Pulmonary artery endothelial cell (primary cell): ENCODE measurements at regions not wholly inside any gene's neighbourhood (a gene's known extent, or its start where the extent isn't known, plus 50 kb on each side); places are given as distances from the start of the nearest gene placed in this dataset.

Experiments
- DNase-seq: peaks from one replicate; pipeline ENCODE4 v3.0.0-alpha.2; 2011; ENCODE audit warnings: low read depth, low spot score

DNA sequence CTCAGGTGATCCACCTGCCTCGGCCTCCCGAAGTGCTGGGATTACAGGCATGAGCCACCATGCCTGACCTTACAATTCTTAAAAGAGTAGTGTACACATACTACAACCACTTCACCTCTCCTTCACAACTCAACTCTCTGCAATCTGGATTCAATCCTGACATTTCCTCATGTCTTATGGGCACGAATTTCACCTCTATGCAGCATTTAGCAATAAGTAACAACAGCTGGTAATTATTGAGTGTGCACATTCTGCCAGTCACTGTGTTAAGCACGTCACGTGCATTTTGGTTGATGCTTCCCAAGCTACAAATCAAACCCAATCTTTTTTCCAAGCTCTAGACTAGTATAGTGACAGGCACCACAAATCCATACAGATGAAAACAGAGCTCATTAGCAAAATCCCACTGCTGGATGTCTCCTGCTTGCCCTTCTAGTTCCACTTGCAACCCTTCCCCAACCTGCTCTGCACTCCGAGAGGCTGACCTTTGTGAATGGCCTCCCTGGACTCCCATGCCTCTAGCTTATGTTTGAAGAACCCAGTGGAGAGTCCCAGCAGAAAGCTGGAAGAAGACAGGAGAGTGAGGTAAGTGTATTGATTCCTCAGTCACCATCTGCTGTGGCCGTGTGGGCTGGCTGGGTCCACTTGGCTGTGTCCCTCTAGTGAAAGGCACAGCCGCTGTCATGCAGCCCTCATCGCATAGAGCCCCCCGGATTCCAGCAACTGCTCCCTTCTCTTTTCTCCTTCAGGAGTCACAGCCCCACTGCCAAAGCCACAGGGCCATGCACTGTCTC lies 176.5 kb downstream of the MEX3B start:
- DNase-seq: no peak

DNA sequence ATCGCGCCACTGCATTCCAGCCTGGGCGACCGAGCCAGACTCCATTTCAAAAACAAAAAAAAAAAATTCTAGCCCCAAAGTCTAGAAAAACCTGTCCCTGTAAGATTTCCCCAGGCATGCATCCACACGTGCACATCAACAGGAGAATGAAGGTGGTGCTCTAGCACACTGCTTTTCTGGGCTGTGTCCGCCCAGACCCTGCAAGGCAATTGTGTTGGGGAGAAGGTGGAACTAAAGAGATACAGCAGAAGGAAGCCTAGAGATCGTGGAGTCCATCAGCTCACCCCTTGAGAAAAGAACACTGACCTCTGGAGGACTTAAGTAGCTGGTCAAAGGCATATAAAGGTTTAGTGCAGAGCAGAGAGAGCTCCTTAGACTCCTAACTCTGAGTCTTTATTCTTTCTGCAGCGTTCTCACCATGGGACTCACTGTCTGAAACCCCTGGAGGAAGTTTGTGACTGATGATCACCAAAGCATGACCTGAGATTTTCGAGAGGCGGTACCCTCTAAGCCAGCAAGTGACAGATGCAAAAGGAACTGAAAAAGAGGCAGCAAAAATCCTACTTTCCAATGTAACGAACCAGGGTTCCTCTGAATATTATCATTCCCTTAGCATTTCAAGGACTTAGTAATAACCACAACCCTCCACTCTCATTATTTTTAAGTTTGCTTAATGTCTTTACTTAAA lies 179.8 kb downstream of the MEX3B start:
- no peak for DNase-seq

DNA sequence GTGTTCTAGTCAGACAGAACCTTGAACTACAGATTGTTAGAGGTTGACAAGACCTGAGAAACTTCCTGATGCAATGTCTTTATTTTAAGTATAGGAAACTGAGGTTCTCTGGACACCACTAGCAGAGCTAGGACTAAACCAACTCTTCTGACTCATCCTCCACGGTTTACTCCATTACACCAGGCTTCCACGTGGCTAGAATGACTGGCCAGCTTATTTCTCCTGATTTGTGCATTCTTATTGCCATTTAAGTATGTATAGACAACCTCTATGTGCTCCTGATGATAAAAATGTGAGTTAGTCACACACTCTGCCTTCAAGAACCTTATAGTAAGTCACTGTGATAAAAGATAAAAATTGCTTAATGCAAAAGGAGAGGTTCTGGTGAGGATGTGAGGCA lies 182.7 kb downstream of the MEX3B start:
- DNase-seq: no peak

DNA sequence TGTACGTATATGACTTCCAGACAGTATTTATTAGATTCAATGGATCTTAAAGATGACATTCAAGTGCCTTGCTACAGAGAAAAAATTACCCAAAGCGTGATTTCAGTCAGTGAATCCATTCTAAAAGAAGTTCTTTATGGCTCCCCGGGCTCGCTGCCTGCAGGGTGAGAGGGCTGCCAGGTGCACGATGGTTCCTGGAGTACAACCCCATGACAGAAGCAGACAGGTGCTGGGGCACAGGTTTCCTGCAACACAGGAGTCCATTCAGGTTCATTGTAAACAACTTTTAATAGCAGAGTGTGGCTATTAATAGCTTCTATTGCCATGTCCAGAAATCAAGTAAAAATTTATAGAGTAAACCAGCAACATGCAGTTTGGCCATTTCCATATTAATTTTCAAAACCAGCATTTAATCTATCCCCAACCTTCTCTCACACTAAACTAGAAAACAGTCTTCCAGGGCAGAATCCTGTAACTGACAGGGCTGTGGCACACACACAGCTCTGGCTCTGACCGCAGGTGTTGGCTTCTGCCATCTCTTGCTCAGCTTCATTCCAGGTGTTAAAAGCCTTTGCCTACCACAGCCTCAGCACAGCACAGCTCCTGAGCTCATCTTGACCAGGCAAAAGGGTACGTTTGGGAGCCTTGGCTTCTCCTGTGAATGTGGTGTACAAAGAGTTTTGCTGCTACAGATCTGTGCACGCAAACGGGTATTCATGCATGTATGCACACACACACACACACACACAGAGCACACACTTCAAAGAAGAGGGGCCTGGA lies 185.9 kb downstream of the MEX3B start:
- DNase-seq: no peak

DNA sequence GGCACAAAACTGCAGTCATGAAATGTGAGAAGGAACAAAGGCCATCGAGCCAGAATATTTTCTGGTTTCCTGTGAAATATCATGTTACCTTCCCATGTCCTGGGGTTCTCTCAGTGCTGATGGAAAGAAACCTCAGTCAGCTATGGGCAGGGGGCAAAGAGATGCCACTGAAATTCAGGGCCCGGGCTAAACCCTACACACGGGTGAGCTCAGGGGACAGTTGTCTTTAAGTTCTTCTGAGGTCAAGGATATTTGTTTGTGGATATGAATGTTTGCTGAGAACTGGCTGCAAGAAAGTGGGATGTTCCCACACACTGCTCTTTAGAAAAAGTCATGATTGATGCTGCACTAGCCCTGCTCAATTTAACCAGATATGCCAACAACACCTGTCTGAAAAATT lies 187.2 kb downstream of the MEX3B start:
- no peak for DNase-seq

DNA sequence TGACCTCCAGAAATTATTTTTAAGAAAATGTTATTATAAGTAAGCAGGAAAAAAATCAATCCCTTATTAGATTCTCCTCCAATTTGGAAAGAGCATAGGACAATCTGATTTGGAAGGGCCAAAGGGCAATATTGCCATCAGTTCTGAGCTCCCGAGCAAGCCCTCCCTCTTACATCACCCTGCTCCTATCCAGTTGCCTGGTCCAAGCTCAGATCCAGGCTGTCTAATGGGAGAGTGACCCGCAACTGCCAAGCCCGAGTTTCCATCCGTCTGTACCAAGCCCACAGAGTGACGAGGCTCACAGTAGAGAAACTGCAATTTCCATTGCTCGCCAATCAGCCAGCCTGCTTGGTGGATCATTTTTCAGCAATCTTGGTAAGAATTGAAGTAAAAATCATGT lies 187.7 kb downstream of the MEX3B start:
- DNase-seq: no peak

DNA sequence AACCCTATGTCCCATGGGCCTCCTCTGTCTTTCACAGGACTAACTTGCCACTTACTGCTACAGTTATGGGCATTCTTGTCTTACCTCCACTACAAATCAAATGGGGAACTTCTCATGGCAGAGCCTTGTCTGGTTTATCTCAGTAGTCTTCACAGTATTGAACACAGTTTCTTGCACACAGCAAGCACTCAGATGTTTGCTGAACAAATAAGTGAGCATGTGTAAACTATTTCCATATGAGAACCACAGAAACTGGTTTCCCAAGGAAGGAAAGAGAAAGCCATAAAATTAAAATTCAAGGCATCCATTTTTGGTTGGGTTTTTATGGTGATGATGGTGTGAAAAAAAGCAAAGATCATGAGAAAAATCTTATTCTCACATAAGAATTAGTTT lies 189.2 kb downstream of the MEX3B start:
- DNase-seq: no peak

DNA sequence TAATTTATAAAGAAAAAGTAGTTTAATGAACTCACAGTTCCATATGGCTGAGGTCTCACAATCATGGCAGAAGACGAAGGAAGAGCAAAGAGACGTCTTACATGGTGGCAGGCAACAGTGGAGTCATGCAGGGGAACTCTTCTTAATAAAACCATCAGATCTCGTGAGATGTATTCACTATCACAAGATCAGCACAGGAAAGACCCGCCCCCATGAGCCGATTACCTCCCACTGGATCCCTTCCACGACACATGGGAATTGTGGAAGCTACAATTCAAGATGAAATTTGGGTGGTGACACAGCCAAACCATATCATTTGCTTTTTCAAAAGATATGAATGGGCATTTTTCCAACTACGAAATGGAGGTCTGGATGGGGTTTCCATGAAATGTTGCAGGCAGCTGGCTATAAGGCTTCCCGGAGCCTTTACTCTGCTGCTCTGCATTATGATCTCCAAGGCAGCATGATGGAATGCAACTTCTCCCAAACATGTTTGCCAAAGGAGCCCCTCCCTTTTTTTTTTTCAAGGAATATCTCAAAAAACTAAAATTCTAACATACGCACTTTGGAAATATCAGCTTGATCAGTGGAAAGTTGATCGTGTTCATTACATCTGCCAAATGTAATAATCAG lies 189.7 kb downstream of the MEX3B start:
- no peak for DNase-seq

DNA sequence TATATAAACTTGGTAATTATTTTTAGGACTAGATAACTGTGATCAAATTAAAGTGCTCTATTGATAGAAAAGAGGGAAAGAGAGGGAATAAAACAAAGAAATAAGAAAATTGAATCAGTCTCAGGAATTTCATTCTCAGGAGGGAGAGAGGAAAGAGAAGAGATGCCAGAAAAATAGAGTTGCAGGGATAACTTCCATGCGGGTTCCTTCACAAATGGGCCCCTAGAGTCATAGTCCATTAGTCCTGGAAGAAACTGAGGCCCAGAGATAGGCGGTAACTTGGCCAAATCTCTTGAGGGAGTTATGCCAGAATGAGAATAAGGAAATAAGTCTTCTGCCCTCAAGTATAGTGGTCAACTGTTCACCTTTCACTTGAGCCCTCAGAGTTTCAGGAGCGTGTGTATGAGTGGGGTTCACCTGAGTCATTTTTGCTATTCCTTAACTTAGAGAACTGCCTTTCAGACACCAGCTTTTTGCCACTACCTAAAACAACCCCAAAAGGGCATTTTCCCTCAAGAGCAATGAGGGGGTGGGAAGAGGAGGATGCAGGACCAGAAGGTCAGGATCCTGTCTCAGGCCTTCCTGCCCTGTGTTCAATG lies 192.6 kb downstream of the MEX3B start:
- no peak for DNase-seq

DNA sequence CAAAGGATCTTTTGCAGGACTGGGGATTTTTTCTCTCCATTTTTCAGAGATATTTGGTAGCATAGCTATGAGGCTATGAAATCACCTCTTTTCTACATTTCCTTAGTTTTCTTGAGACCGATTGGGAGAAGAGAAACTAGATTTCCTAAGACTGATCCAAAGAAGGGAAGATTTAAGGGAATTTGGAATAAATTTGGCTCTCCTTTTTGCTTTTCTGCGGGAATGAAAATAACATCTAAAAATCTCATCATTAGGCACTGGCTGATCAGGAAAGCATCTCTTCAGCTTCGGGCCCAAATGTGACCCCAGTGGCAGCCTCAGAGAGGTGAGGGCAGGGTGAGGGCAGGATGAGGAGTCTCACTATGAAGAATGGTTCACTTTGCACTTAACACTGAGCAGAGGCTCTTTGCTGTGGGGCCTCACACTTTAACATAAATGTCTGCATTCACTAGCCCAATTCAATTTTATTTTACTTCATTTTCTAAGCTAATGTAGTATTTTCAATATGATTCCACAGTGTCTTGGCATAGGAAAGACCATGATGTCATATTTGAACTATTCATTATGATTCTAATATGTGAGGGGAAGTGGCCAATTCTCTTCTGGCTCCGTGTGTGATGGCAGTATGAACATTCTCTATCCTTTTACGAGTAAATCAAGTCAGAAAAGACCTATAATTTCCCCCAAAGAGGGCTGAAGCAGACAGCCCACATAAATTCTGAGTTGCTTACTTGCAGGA lies 193.2 kb downstream of the MEX3B start:
- DNase-seq: no peak

DNA sequence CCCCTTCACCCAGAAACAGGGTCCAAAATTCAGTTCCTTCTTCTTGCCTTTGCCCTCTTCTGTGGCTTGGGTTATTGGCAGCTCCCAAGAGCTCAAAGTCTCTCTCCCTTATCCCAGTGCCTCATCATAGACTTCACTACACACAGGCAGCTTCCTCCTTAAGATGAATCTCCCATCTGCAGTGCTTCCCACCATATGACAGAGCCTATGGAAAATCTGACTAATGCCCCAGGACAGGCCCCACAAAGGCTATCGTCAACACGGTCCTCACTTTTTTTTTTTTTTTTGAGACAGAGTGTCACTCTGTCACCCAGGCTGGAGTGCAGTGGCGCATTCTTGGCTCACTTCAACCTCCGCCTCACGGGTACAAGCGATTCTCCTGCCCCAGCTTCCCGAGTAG lies 194.1 kb downstream of the MEX3B start:
- DNase-seq: no peak

DNA sequence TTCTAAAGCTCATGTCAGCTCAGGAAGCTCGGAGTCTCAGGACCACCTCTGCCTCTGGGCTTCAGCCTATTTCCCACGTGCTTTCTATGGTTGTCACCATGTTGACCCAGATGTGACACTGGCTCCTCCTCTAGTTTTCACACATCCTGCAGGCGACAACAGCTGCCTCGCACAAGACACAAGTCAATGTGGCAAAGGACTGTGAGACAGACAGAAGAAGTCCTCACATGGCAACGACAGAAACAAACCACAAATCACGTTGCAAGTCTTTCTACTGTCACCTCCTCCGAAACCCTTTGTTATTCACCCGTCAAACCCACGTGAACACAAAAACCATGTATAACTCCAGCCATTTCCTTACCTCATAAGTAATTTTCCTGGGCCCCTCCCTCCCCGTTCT lies 194.5 kb downstream of the MEX3B start:
- no peak for DNase-seq

DNA sequence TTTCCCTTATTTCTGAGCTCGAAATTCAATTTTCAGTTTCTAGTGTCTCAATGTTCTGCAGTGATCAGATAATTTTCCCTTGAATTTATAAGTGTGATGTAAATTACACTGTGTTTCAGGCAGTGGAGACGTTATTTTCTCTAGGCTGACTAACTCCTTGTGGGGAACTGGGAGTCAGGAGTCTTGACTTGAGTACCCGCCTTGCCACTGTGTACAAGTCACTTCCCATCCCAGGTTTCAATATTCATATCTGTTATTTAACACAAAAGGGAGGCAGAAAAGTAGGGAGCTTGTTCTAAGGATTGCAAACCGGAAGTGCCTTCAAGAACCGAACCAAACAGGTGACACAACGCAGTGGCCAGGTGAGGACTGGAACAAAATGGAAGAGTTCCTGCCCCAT lies 196.5 kb downstream of the MEX3B start:
- DNase-seq: no peak

DNA sequence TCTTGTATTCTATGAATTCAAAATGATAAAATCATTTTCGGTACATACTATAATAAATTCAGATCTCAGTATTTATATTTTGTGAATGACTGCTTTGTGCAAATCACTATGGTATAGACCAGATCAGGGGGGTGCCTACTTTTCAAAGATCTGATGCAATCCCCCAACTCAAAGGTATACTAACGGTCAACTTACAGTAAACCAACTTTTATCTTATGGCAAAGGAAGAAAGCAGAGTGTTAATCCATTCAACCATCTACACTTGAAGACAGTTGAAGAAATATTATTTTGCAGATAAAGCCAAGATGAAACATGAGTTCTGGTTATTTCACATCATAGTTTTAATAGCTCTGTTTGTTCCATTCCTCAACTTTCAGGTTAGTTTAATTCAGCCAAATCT lies 197.1 kb downstream of the MEX3B start:
- no peak for DNase-seq

DNA sequence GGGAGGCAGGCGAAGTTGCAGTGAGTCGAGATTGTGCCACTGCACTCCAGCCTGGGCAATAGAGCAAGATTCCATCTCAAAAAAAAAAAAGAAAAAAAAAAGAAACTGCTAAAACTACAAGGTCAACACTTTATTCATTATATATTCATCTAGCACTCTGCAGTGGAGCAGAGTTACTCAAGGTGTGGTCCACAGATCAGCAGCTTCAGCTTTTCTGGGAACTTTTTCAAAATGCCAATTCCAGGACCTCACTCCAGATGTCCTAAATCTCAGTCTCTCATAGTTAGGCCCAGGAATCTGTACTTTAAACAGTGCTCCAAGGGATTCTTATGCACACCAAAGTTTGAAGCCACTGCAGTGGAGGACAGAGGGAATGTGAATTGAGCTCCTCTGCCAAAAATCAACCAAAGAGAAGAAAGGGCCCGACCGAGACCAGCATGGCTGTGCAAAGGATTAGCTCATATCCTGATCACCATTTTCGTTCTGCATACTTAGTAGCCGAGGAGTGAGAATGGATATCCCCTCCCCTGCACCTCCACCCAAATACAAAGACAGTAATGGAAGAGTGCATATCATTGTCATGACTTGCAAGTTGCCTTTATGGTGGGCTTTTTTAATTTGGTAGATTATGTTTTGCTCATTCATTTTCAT lies 201.9 kb downstream of the MEX3B start:
- DNase-seq: no peak

DNA sequence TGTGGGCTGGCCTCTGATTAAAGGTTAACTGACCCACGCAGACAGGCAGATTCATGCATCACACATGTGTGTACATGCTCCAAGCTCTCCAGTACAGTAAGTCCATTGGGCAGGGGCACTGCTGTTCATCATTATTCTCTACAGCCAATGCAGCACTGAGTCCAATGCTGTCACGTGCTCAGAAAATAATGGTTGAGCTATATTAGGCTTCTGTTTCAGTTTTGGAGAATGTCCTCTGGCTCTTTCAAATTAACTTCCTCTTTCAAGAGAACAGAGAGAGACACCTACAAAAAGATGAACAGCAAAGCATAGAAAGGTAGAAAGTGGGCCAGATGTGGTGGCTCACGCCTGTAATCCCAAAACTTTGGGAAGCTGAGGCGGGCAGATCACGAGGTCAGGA lies 202.6 kb downstream of the MEX3B start:
- no peak for DNase-seq

DNA sequence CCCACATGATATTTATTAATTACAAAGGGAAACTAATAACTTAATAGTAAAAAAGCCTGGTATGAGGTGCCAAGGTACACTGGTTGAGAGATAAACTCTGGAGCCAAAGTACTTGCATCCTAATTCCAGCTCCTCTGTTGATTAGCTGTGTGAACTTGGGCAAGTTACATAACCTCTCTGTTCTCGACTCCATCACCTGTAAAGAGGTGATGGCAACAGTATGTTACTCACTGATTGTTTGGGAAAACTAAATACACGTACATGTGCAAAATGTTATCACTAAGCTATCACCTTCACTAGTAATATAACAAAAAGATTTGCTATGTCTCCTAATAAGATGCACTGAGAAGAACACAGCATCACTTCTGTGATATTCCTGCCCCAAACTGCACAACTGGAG lies 206.4 kb downstream of the MEX3B start:
- no peak for DNase-seq

DNA sequence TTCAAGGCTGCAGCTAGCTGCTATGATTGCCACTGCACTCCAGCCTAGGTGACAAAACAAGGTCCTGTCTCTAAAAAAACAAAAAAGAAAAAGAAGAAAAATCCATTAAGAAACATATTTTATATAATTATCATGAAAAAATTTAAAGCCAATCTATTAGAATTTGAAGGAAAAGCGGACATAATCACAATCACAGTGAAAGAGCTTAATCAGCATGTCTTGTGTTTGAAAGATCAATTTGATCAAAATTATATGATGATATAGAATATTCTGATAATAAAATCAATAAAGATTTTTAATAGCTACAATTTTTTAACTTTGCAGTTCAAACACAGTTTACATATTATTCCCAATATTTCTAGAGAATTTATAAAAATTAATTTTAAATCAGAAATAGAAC lies 210.1 kb downstream of the MEX3B start:
- DNase-seq: no peak

DNA sequence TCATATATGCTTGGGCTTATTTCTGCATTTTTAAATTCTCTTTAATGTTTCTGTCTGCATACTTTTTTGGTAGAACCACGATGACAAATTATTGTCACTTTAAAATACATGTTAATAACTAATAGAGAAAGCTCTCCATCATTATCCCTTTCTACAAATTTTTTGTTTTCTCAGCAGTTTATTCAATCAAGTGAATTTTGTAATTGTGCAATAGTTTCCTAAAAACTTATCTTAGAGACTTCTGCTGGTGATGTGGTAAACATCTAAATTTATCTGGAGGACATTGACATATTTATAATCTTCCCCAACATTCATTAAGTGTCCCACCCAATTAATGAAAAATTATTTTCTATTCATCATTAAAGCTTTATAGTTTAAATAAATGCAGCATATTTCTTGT lies 215.3 kb downstream of the MEX3B start:
- DNase-seq: no peak

DNA sequence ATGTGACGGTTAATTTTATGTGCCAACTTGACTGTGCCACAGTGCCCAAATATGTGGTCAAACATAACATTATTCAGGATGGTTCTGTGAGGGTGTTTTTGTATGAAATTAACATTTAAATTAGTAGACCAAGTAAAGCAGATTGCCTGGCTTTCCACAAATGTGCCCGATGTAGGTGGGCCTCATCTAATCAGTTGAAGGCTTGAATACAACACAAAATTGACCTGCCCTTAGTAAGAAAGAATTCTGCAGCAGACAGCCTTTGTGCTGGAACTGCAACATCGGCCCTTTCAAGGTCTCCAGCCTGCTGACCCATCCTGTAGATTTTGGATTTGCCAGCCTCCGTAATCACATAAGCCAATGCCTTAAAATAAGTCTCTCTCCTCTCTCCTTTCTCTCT lies 215.9 kb downstream of the MEX3B start:
- no peak for DNase-seq
